Fibroblast of lung (primary cell): ENCODE measurements at regions not wholly inside any gene's neighbourhood (a gene's known extent, or its start where the extent isn't known, plus 50 kb on each side); places are given as distances from the start of the nearest gene placed in this dataset.

Source experiments
- EZH2 ChIP-seq: IDR thresholded peaks from 2 replicates; pipeline ENCODE4 v1.5.1; 2012; ENCODE audit warnings: low read length, control low read depth, mild to moderate bottlenecking; ENCODE audit errors: missing control alignments
- TF ChIP-seq, protein P1 (sequence below), 2 donors: IDR thresholded peaks in 1 of 2; conservative IDR thresholded peaks in 1 of 2; 1 replicate in 1 of 2; 2 replicates in 1 of 2; pipeline ENCODE4 v1.5.1; 2011 to 2012; ENCODE audit warnings: low read length in 2 of 2, control low read depth in 1 of 2, inconsistent platforms in 1 of 2, low read depth in 1 of 2, mild to moderate bottlenecking in 1 of 2

- TF ChIP-seq, protein P1, sequence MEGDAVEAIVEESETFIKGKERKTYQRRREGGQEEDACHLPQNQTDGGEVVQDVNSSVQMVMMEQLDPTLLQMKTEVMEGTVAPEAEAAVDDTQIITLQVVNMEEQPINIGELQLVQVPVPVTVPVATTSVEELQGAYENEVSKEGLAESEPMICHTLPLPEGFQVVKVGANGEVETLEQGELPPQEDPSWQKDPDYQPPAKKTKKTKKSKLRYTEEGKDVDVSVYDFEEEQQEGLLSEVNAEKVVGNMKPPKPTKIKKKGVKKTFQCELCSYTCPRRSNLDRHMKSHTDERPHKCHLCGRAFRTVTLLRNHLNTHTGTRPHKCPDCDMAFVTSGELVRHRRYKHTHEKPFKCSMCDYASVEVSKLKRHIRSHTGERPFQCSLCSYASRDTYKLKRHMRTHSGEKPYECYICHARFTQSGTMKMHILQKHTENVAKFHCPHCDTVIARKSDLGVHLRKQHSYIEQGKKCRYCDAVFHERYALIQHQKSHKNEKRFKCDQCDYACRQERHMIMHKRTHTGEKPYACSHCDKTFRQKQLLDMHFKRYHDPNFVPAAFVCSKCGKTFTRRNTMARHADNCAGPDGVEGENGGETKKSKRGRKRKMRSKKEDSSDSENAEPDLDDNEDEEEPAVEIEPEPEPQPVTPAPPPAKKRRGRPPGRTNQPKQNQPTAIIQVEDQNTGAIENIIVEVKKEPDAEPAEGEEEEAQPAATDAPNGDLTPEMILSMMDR (conservative IDR thresholded peaks at IDR 0.05 in 1 of 2, IDR thresholded peaks at IDR 0.05 in 1 of 2; ENCODE audit: low read depth in 1 of 2, low read length in 2 of 2): no peak
- TF ChIP-seq EZH2: no peak
Measured at GRCh38 chrX:45768666-45769236, 568.1 kb upstream of the DIPK2B start.
